H1 (cell line): ENCODE measurements at regions not wholly inside any gene's neighbourhood (a gene's known extent, or its start where the extent isn't known, plus 50 kb on each side); places are given as distances from the start of the nearest gene placed in this dataset.

Experiments used
- CTCF ChIA-PET: fragments of 300-600 bp; sonication (Branson Sonifier 250); formaldehyde crosslinking; loops from one replicate; lab custom pipeline; 2021; ENCODE audit not compliant: partially characterized antibody; lab: Charles Lee
- POLR2A ChIA-PET: fragments of 300-600 bp; sonication (Branson Sonifier 250); formaldehyde crosslinking; loops from one replicate; lab custom pipeline; 2021; ENCODE audit warnings: inconsistent platforms; ENCODE audit not compliant: partially characterized antibody; lab: Charles Lee
- DNase-seq, 2 experiments: peaks; one replicate each; pipeline versions ENCODE4 v3.0.0 to v3.0.0-alpha.2; 2010 to 2022; ENCODE audit warnings: low spot score in 2 of 2, low read depth in 1 of 2, mixed read lengths in 1 of 2
- FAIRE-seq: peaks from 2 replicates; lab custom pipeline; 2011; peaks lifted over from hg19 to GRCh38; lab: Jason Lieb, UNC
- H2AFZ ChIP-seq: 2 replicates; pipeline ENCODE4 v1.8.1; 2012; ENCODE audit warnings: low read length, inconsistent platforms
- H2AK5ac ChIP-seq: 2 replicates; pipeline ENCODE4 v1.6.1; 2013; ENCODE audit warnings: low read depth, low read length
- H2BK120ac ChIP-seq: replicated peaks from 2 replicates; pipeline ENCODE3; 2013; ENCODE audit warnings: low read depth, low read length, inconsistent platforms
- H2BK12ac ChIP-seq: 2 replicates; pipeline ENCODE4 v1.6.1; 2013; ENCODE audit warnings: low read depth, low read length
- H2BK15ac ChIP-seq: 2 replicates; pipeline ENCODE4 v1.6.1; 2013; ENCODE audit warnings: low read length
- H2BK20ac ChIP-seq: 2 replicates; pipeline ENCODE4 v1.6.1; 2013; ENCODE audit warnings: low read length
- H2BK5ac ChIP-seq: 2 replicates; pipeline ENCODE4 v1.6.1; 2013; ENCODE audit warnings: low read depth, low read length
- H3K14ac ChIP-seq: 2 replicates; pipeline ENCODE4 v1.6.1; 2013; ENCODE audit warnings: inconsistent platforms; ENCODE audit not compliant: insufficient read length
- H3K18ac ChIP-seq: 2 replicates; pipeline ENCODE4 v1.6.1; 2013; ENCODE audit warnings: low read length; ENCODE audit errors: extremely low read depth
- H3K23ac ChIP-seq: 2 replicates; pipeline ENCODE4 v1.6.1; 2013; ENCODE audit warnings: inconsistent platforms; ENCODE audit not compliant: insufficient read length
- H3K23me2 ChIP-seq: 2 replicates; pipeline ENCODE4 v1.6.1; 2013; ENCODE audit warnings: low read depth, low read length
- H3K27ac ChIP-seq: 2 replicates; pipeline ENCODE4 v1.6.1; 2011; ENCODE audit warnings: low read depth, low read length, inconsistent platforms
- H3K27me3 ChIP-seq, 4 experiments: replicated peaks in 1 of 4; 1 replicate in 1 of 4; 2 replicates in 3 of 4; pipeline versions ENCODE4 v1.6.1 to v1.8.1; 2011 to 2013; ENCODE audit warnings: low read length in 3 of 4, mild to moderate bottlenecking in 3 of 4, inconsistent platforms in 2 of 4, mixed read lengths in 2 of 4, moderate library complexity in 1 of 4; ENCODE audit not compliant: control insufficient read depth in 3 of 4, insufficient read depth in 3 of 4; ENCODE audit errors: extremely low read depth in 1 of 4
- H3K36me3 ChIP-seq, 4 experiments: 2 replicates each; pipeline versions ENCODE4 v1.6.1 to v1.8.1; 2011 to 2013; ENCODE audit warnings: mild to moderate bottlenecking in 4 of 4, low read length in 3 of 4, moderate library complexity in 2 of 4, control low read depth in 1 of 4, inconsistent platforms in 1 of 4; ENCODE audit not compliant: insufficient read depth in 4 of 4, control insufficient read depth in 2 of 4
- H3K4ac ChIP-seq: replicated peaks from 2 replicates; pipeline ENCODE3; 2013; ENCODE audit warnings: low read length, low read depth, mixed read lengths, inconsistent platforms; ENCODE audit not compliant: insufficient read length
- H3K4me1 ChIP-seq, 4 experiments: replicated peaks in 1 of 4; 1 replicate in 1 of 4; 2 replicates in 3 of 4; pipeline versions ENCODE4 v1.6.1 to v1.8.1; 2011 to 2013; ENCODE audit warnings: low read length in 3 of 4, inconsistent platforms in 2 of 4, mixed read lengths in 1 of 4; ENCODE audit not compliant: insufficient read depth in 4 of 4, control insufficient read depth in 3 of 4
- H3K4me2 ChIP-seq, 2 experiments: 2 replicates each; pipeline versions ENCODE4 v1.6.1 to v1.8.1; 2011 to 2013; ENCODE audit warnings: low read depth in 2 of 2, low read length in 2 of 2, control low read depth in 1 of 2, inconsistent platforms in 1 of 2, mild to moderate bottlenecking in 1 of 2; ENCODE audit not compliant: insufficient read depth in 1 of 2
- H3K4me3 ChIP-seq, 4 experiments: fragments of 200-600, 300-600 bp in 1 of 4; sonication (generic), shearing (Covaris generic), sonication (Bioruptor Twin) in 1 of 4; 2 replicates each; pipeline versions ENCODE4 v1.5.1 to v1.8.1; 2011 to 2016; ENCODE audit warnings: low read length in 4 of 4, low read depth in 3 of 4, control low read depth in 2 of 4, inconsistent platforms in 2 of 4, mild to moderate bottlenecking in 2 of 4, mixed read lengths in 1 of 4, moderate library complexity in 1 of 4; ENCODE audit not compliant: insufficient read depth in 2 of 4; ENCODE audit errors: extremely low read depth in 1 of 4
- H3K56ac ChIP-seq: replicated peaks from 2 replicates; pipeline ENCODE3; 2013; ENCODE audit warnings: low read depth, mild to moderate bottlenecking, mixed read lengths, low read length, inconsistent platforms; ENCODE audit not compliant: insufficient read length
- H3K79me1 ChIP-seq: 2 replicates; pipeline ENCODE4 v1.6.1; 2013; ENCODE audit warnings: low read depth, low read length, control low read depth
- H3K79me2 ChIP-seq, 2 experiments: 2 replicates each; pipeline versions ENCODE4 v1.6.1 to v1.8.1; 2012 to 2013; ENCODE audit warnings: low read length in 2 of 2, mild to moderate bottlenecking in 2 of 2, inconsistent platforms in 1 of 2; ENCODE audit not compliant: insufficient read depth in 2 of 2, control insufficient read depth in 1 of 2
- H3K9ac ChIP-seq, 4 experiments: replicated peaks in 1 of 4; 1 replicate in 1 of 4; 2 replicates in 3 of 4; pipeline versions ENCODE4 v1.6.1 to v1.8.1; 2011 to 2013; ENCODE audit warnings: low read depth in 3 of 4, low read length in 3 of 4, control low read depth in 2 of 4, mild to moderate bottlenecking in 2 of 4, moderate library complexity in 2 of 4, inconsistent platforms in 1 of 4; ENCODE audit errors: extremely low read depth in 1 of 4
- H3K9me3 ChIP-seq, 2 experiments: 2 replicates each; pipeline versions ENCODE4 v1.6.1 to v1.8.1; 2012 to 2013; ENCODE audit warnings: mild to moderate bottlenecking in 2 of 2, moderate library complexity in 2 of 2, control low read depth in 1 of 2, inconsistent platforms in 1 of 2, low read depth in 1 of 2, low read length in 1 of 2, mixed read lengths in 1 of 2; ENCODE audit not compliant: insufficient read depth in 2 of 2
- H4K20me1 ChIP-seq, 2 experiments: replicated peaks in 1 of 2; 2 replicates each; pipeline versions ENCODE3 to v1.8.1; 2011 to 2013; ENCODE audit warnings: inconsistent platforms in 2 of 2, low read length in 2 of 2, mild to moderate bottlenecking in 1 of 2; ENCODE audit not compliant: insufficient read depth in 2 of 2, control insufficient read depth in 1 of 2
- H4K5ac ChIP-seq: 2 replicates; pipeline ENCODE4 v1.6.1; 2013; ENCODE audit warnings: low read length, low read depth, mixed read lengths, inconsistent platforms; ENCODE audit not compliant: insufficient read length
- H4K8ac ChIP-seq: 2 replicates; pipeline ENCODE4 v1.8.0; 2013; ENCODE audit warnings: mild to moderate bottlenecking, moderate library complexity, low read length, inconsistent platforms; ENCODE audit not compliant: insufficient read depth; ENCODE audit errors: extremely low read depth
- H4K91ac ChIP-seq: replicated peaks from 2 replicates; pipeline ENCODE3; 2013; ENCODE audit warnings: low read length, mixed read lengths, inconsistent platforms; ENCODE audit not compliant: insufficient read length
- ATF3 ChIP-seq: IDR thresholded peaks from 2 replicates; pipeline ENCODE4 v1.6.1; 2011; ENCODE audit warnings: low read depth, mild to moderate bottlenecking, low read length; ENCODE audit not compliant: insufficient read depth
- BACH1 ChIP-seq: IDR thresholded peaks from 2 replicates; pipeline ENCODE4 v1.6.1; 2012; ENCODE audit warnings: low read length, improper control_type of control experiment
- CEBPB ChIP-seq: IDR thresholded peaks from 2 replicates; pipeline ENCODE4 v1.6.1; 2012; ENCODE audit warnings: low read depth, low read length
- CHD1 ChIP-seq: IDR thresholded peaks from 2 replicates; pipeline ENCODE4 v1.6.1; 2012; ENCODE audit warnings: low read depth, low read length, improper control_type of control experiment
- CTCF ChIP-seq, 3 experiments: IDR thresholded peaks; 1 replicate in 2 of 3; 2 replicates in 1 of 3; pipeline versions ENCODE4 v1.5.1 to v1.6.1; 2011; ENCODE audit warnings: low read length in 3 of 3, mild to moderate bottlenecking in 3 of 3, inconsistent platforms in 2 of 3, low read depth in 1 of 3, moderate library complexity in 1 of 3; ENCODE audit not compliant: insufficient read depth in 1 of 3; ENCODE audit errors: control extremely low read depth in 1 of 3
- FOSL1 ChIP-seq: IDR thresholded peaks from 2 replicates; pipeline ENCODE4 v1.6.1; 2011; ENCODE audit warnings: mild to moderate bottlenecking, low read depth, low read length, moderate library complexity; ENCODE audit not compliant: insufficient read depth
- POLR2A ChIP-seq, 2 experiments: IDR thresholded peaks; 1 replicate in 1 of 2; 2 replicates in 1 of 2; pipeline ENCODE4 v1.6.1; 2011; ENCODE audit warnings: low read depth in 2 of 2, low read length in 2 of 2, mild to moderate bottlenecking in 2 of 2; ENCODE audit errors: control extremely low read depth in 1 of 2
- POU5F1 ChIP-seq: IDR thresholded peaks from 2 replicates; pipeline ENCODE4 v1.6.1; 2011; ENCODE audit warnings: low read depth, mild to moderate bottlenecking, low read length, moderate library complexity
- RBBP5 ChIP-seq: IDR thresholded peaks from 2 replicates; pipeline ENCODE4 v1.7.1; 2012; ENCODE audit warnings: low read depth, mild to moderate bottlenecking, inconsistent platforms, low read length, moderate library complexity, borderline replicate concordance
- SAP30 ChIP-seq: fragments of 300-600 bp; sonication (generic); IDR thresholded peaks from 2 replicates; pipeline ENCODE4 v1.7.1; 2012; ENCODE audit warnings: low read length, moderate library complexity, mild to moderate bottlenecking, inconsistent platforms; ENCODE audit not compliant: insufficient read depth, insufficient replicate concordance
- SIN3A ChIP-seq, 2 experiments: IDR thresholded peaks in 1 of 2; conservative IDR thresholded peaks in 1 of 2; 2 replicates each; pipeline ENCODE4 v1.6.1; 2011 to 2012; ENCODE audit warnings: low read length in 2 of 2, improper control_type of control experiment in 1 of 2, low read depth in 1 of 2, mild to moderate bottlenecking in 1 of 2
- TAF1 ChIP-seq: IDR thresholded peaks from 2 replicates; pipeline ENCODE4 v1.6.1; 2011; ENCODE audit warnings: mild to moderate bottlenecking, low read depth, low read length
- TCF12 ChIP-seq: IDR thresholded peaks from 2 replicates; pipeline ENCODE4 v1.6.1; 2011; ENCODE audit warnings: low read depth, mild to moderate bottlenecking, low read length
- WGBS, 2 experiments: shearing (Covaris generic) in 1 of 2; methylation state at CpG; one replicate each; pipeline versions ENCODE4 v1.1.6 to v1.1.7; 2013 to 2015; ENCODE audit warnings: low lambda C conversion rate in 2 of 2, mixed read lengths in 2 of 2, inconsistent platforms in 1 of 2, low coverage in 1 of 2, missing lambda C conversion rate in 1 of 2; ENCODE audit not compliant: insufficient replicate concordance in 2 of 2, insufficient coverage in 1 of 2, insufficient read length in 1 of 2; ENCODE audit errors: extremely low coverage in 1 of 2, missing lambda C conversion rate in 1 of 2; 5-methylcytosine and 5-hydroxymethylcytosine counted together

GRCh38 chr1:104699433-104699832 is 949.7 kb downstream of the AMY1C start:
- no peak overlapping the region for H4K8ac ChIP-seq
- TF ChIP-seq ATF3 (no peak), POU5F1 (no peak), SIN3A (conservative IDR thresholded peaks at IDR 0.05 in 1 of 2, IDR thresholded peaks at IDR 0.05 in 1 of 2; ENCODE audit: low read depth in 1 of 2, low read length in 2 of 2) (no peak), RBBP5 (no peak), POLR2A (IDR thresholded peaks at IDR 0.05; ENCODE audit: control extremely low read depth in 1 of 2, low read depth in 2 of 2, low read length in 2 of 2) (no peak), SAP30 (no peak), TAF1 (no peak), CTCF (IDR thresholded peaks at IDR 0.05; ENCODE audit: control extremely low read depth in 1 of 3, insufficient read depth in 1 of 3, low read depth in 1 of 3, low read length in 3 of 3) (no peak), CHD1 (no peak), CEBPB (no peak), FOSL1 (no peak), BACH1 (no peak), TCF12 (no peak)

More at GRCh38 chr1:104699433-104699832, 949.7 kb downstream of the AMY1C start:
- no peak overlapping the region for H4K91ac ChIP-seq
- no peak overlapping the region for H2BK5ac ChIP-seq
- H2AFZ ChIP-seq, result no peak overlapping the region
- no peak overlapping the region for H3K4ac ChIP-seq
- H2BK12ac ChIP-seq, result no peak overlapping the region
- H2BK120ac ChIP-seq, result no peak overlapping the region
- no peaks in the 10 kb centered on the region for H3K27me3 ChIP-seq
- no peak overlapping the region for H2BK20ac ChIP-seq
- whole genome bisulfite sequencing, 2 experiments, result 91% methylated on average over 1 of the region's 1 CpG; no CpG with 5 or more reads in 1 of the 2 experiments
- H3K9ac ChIP-seq, result no peak overlapping the region
- no peak overlapping the region for H2BK15ac ChIP-seq
- H3K9me3 ChIP-seq, result no peaks in the 10 kb centered on the region
- no peak overlapping the region for H3K27ac ChIP-seq
- H3K56ac ChIP-seq, result no peak overlapping the region
- POLR2A ChIA-PET, result no interaction called here
- H2AK5ac ChIP-seq, result no peak overlapping the region
- CTCF ChIA-PET, result no interaction called here
- no peaks in the 10 kb centered on the region for H3K79me2 ChIP-seq
- DNase-seq (no peak), FAIRE-seq (no peak)
- no peaks in the 10 kb centered on the region for H3K79me1 ChIP-seq
- H3K14ac ChIP-seq, result no peak overlapping the region
- no peaks in the 10 kb centered on the region for H3K23me2 ChIP-seq
- H3K4me3 ChIP-seq, result no peak overlapping the region
- no peak overlapping the region for H3K4me2 ChIP-seq
- H3K4me1 ChIP-seq, result no peaks in the 10 kb centered on the region
- no peak overlapping the region for H3K23ac ChIP-seq
- no peaks in the 10 kb centered on the region for H3K36me3 ChIP-seq
- no peaks in the 10 kb centered on the region for H4K20me1 ChIP-seq
- H3K18ac ChIP-seq, result no peak overlapping the region
- H4K5ac ChIP-seq, result no peak overlapping the region
